SJCRH30 (cell line): ENCODE measurements at regions not wholly inside any gene's neighbourhood (a gene's known extent, or its start where the extent isn't known, plus 50 kb on each side); places are given as distances from the start of the nearest gene placed in this dataset.
A peak's percentile ranks its signal among the peaks of the same experiment; 100 is the strongest.

Source experiments
- DNase-seq, 2 experiments: peaks; one replicate each; pipeline ENCODE4 v3.0.0-alpha.2; 2015 to 2020
- H3K27ac ChIP-seq: fragments of 250-450 bp; sonication (Bioruptor Pico); 2 replicates; pipeline ENCODE4 v1.5.1; 2020; ENCODE audit warnings: mild to moderate bottlenecking, moderate library complexity
- H3K27me3 ChIP-seq: fragments of 250-450 bp; sonication (Bioruptor Pico); 2 replicates; pipeline ENCODE4 v1.5.1; 2020; ENCODE audit warnings: mild to moderate bottlenecking, moderate library complexity
- H3K36me3 ChIP-seq: fragments of 250-450 bp; sonication (Bioruptor Pico); 2 replicates; pipeline ENCODE4 v1.5.1; 2020; ENCODE audit warnings: mild to moderate bottlenecking, moderate library complexity
- H3K4me1 ChIP-seq: fragments of 250-450 bp; sonication (Bioruptor Pico); 2 replicates; pipeline ENCODE4 v1.5.1; 2020; ENCODE audit warnings: mild to moderate bottlenecking, moderate library complexity
- H3K4me3 ChIP-seq: fragments of 250-450 bp; sonication (Bioruptor Pico); 2 replicates; pipeline ENCODE4 v1.5.1; 2020; ENCODE audit warnings: mild to moderate bottlenecking, moderate library complexity
- H3K9me3 ChIP-seq: fragments of 250-450 bp; sonication (Bioruptor Pico); replicated peaks from 2 replicates; pipeline ENCODE4 v1.5.1; 2020; ENCODE audit warnings: mild to moderate bottlenecking, moderate library complexity

- Histone ChIP-seq H3K4me1 (no peaks in the 10 kb centered on the region), H3K27ac (no peak overlapping the region), H3K36me3 (no peaks in the 10 kb centered on the region), H3K27me3 (no peaks in the 10 kb centered on the region), H3K4me3 (no peak overlapping the region), H3K9me3 (no peaks in the 10 kb centered on the region)
- DNase-seq, result peak in 1 of 2 experiments; percentile 7
Observed at GRCh38 chr9:29865764-29866313, 2292.6 kb upstream of the C9orf72 start.

GRCh38 chr9:29866556-29866955, 2293.3 kb upstream of the C9orf72 start:
- Histone ChIP-seq H3K27ac (no peak overlapping the region), H3K4me1 (no peaks in the 10 kb centered on the region), H3K9me3 (no peaks in the 10 kb centered on the region), H3K36me3 (no peaks in the 10 kb centered on the region), H3K4me3 (no peak overlapping the region), H3K27me3 (no peaks in the 10 kb centered on the region)
- DNase-seq, result no peak

GRCh38 chr9:29873579-29873978, 2300.3 kb upstream of the C9orf72 start:
- no peaks in the 10 kb centered on the region for H3K27me3 ChIP-seq
- H3K9me3 ChIP-seq, result no peaks in the 10 kb centered on the region
- H3K36me3 ChIP-seq, result no peaks in the 10 kb centered on the region
- H3K4me1 ChIP-seq, result no peaks in the 10 kb centered on the region
- no peak overlapping the region for H3K4me3 ChIP-seq
- H3K27ac ChIP-seq, result no peak overlapping the region
- DNase-seq, result no peak

GRCh38 chr9:29875547-29875946, 2302.3 kb upstream of the C9orf72 start:
- Histone ChIP-seq H3K4me3 (no peak overlapping the region), H3K36me3 (no peaks in the 10 kb centered on the region), H3K27ac (no peak overlapping the region), H3K27me3 (no peaks in the 10 kb centered on the region), H3K4me1 (no peaks in the 10 kb centered on the region), H3K9me3 (no peaks in the 10 kb centered on the region)
- no peak for DNase-seq

GRCh38 chr9:29882767-29883166, 2309.5 kb upstream of the C9orf72 start:
- Histone ChIP-seq H3K27me3 (no peaks in the 10 kb centered on the region), H3K36me3 (no peaks in the 10 kb centered on the region), H3K27ac (no peak overlapping the region), H3K4me1 (no peaks in the 10 kb centered on the region), H3K9me3 (no peaks in the 10 kb centered on the region), H3K4me3 (no peak overlapping the region)
- no peak for DNase-seq

GRCh38 chr9:29906065-29906464, 2332.8 kb upstream of the C9orf72 start:
- Histone ChIP-seq H3K36me3 (no peaks in the 10 kb centered on the region), H3K9me3 (no peaks in the 10 kb centered on the region), H3K27ac (no peak overlapping the region), H3K27me3 (no peaks in the 10 kb centered on the region), H3K4me1 (no peaks in the 10 kb centered on the region), H3K4me3 (no peak overlapping the region)
- no peak for DNase-seq

GRCh38 chr9:29928072-29928471, 2354.8 kb upstream of the C9orf72 start:
- H3K36me3 ChIP-seq, result no peaks in the 10 kb centered on the region
- no peak for DNase-seq
- no peak overlapping the region for H3K27ac ChIP-seq
- H3K4me3 ChIP-seq, result no peak overlapping the region
- no peaks in the 10 kb centered on the region for H3K4me1 ChIP-seq
- no peaks in the 10 kb centered on the region for H3K27me3 ChIP-seq
- H3K9me3 ChIP-seq, result no peaks in the 10 kb centered on the region

- no peak for DNase-seq
- Histone ChIP-seq H3K36me3 (no peaks in the 10 kb centered on the region), H3K27me3 (no peaks in the 10 kb centered on the region), H3K4me1 (no peaks in the 10 kb centered on the region), H3K4me3 (no peak overlapping the region), H3K9me3 (no peaks in the 10 kb centered on the region), H3K27ac (no peak overlapping the region)
Observed at GRCh38 chr9:29939559-29939958, 2366.3 kb upstream of the C9orf72 start.

- H3K4me3 ChIP-seq, result no peak overlapping the region
- DNase-seq, result no peak
- no peaks in the 10 kb centered on the region for H3K9me3 ChIP-seq
- H3K27ac ChIP-seq, result no peak overlapping the region
- H3K27me3 ChIP-seq, result no peaks in the 10 kb centered on the region
- no peaks in the 10 kb centered on the region for H3K4me1 ChIP-seq
- H3K36me3 ChIP-seq, result no peaks in the 10 kb centered on the region
Observed at GRCh38 chr9:29945012-29945411, 2371.7 kb upstream of the C9orf72 start.

- H3K36me3 ChIP-seq, result no peaks in the 10 kb centered on the region
Observed at GRCh38 chr9:29958469-29958868, 2385.2 kb upstream of the C9orf72 start.

GRCh38 chr9:29965834-29966233, 2392.6 kb upstream of the C9orf72 start:
- no peak overlapping the region for H3K27ac ChIP-seq
- H3K9me3 ChIP-seq, result no peaks in the 10 kb centered on the region
- no peaks in the 10 kb centered on the region for H3K4me1 ChIP-seq
- no peak for DNase-seq
- H3K27me3 ChIP-seq, result no peaks in the 10 kb centered on the region
- no peaks in the 10 kb centered on the region for H3K36me3 ChIP-seq
- H3K4me3 ChIP-seq, result no peak overlapping the region

More at GRCh38 chr9:29958469-29958868, 2385.2 kb upstream of the C9orf72 start:
- H3K27me3 ChIP-seq, result no peaks in the 10 kb centered on the region
- H3K4me3 ChIP-seq, result no peak overlapping the region
- H3K9me3 ChIP-seq, result no peaks in the 10 kb centered on the region
- DNase-seq, result peak in 1 of 2 experiments; percentile 2
- no peaks in the 10 kb centered on the region for H3K4me1 ChIP-seq
- no peak overlapping the region for H3K27ac ChIP-seq

- Histone ChIP-seq H3K4me1 (no peaks in the 10 kb centered on the region), H3K27me3 (no peaks in the 10 kb centered on the region), H3K36me3 (no peaks in the 10 kb centered on the region), H3K4me3 (no peak overlapping the region), H3K9me3 (no peaks in the 10 kb centered on the region), H3K27ac (no peak overlapping the region)
- no peak for DNase-seq
Observed at GRCh38 chr9:29966247-29966646, 2393.0 kb upstream of the C9orf72 start.

- no peak for DNase-seq
- Histone ChIP-seq H3K27ac (no peak overlapping the region), H3K36me3 (no peaks in the 10 kb centered on the region), H3K4me1 (no peaks in the 10 kb centered on the region), H3K27me3 (no peaks in the 10 kb centered on the region), H3K9me3 (no peaks in the 10 kb centered on the region), H3K4me3 (no peak overlapping the region)
Observed at GRCh38 chr9:29968831-29969230, 2395.6 kb upstream of the C9orf72 start.

- Histone ChIP-seq H3K9me3 (no peaks in the 10 kb centered on the region), H3K27me3 (no peaks in the 10 kb centered on the region), H3K27ac (no peak overlapping the region), H3K4me1 (no peaks in the 10 kb centered on the region), H3K36me3 (no peaks in the 10 kb centered on the region), H3K4me3 (no peak overlapping the region)
- DNase-seq, result no peak
Observed at GRCh38 chr9:29969408-29969807, 2396.1 kb upstream of the C9orf72 start.

GRCh38 chr9:29969856-29970647, 2396.8 kb upstream of the C9orf72 start:
- no peaks in the 10 kb centered on the region for H3K27me3 ChIP-seq
- H3K27ac ChIP-seq, result no peak overlapping the region
- H3K4me3 ChIP-seq, result no peak overlapping the region
- DNase-seq, result no peak
- H3K9me3 ChIP-seq, result no peaks in the 10 kb centered on the region
- no peaks in the 10 kb centered on the region for H3K36me3 ChIP-seq
- H3K4me1 ChIP-seq, result no peaks in the 10 kb centered on the region

- no peak overlapping the region for H3K27ac ChIP-seq
- H3K9me3 ChIP-seq, result no peaks in the 10 kb centered on the region
- no peaks in the 10 kb centered on the region for H3K27me3 ChIP-seq
- DNase-seq, result no peak
- H3K36me3 ChIP-seq, result no peaks in the 10 kb centered on the region
- no peaks in the 10 kb centered on the region for H3K4me1 ChIP-seq
- no peak overlapping the region for H3K4me3 ChIP-seq
Observed at GRCh38 chr9:29974197-29974596, 2400.9 kb upstream of the C9orf72 start.
